Activated CD4-positive, alpha-beta T cell treated with anti-CD3 and anti-CD28 coated beads, Interleukin-2, amount 50 U/mL, for 48 hours (primary cell): ENCODE measurements at regions not wholly inside any gene's neighbourhood (a gene's known extent, or its start where the extent isn't known, plus 50 kb on each side); places are given as distances from the start of the nearest gene placed in this dataset.
"Not testable (repeated sequence)": the region's sequence is repeated elsewhere in the genome, so short reads cannot be mapped to it uniquely, and the experiment has no call there.

ENCODE experiments used
- DNase-seq, 2 experiments: peaks; one replicate each; pipeline ENCODE4 v3.0.0-alpha.2; 2020

DNA sequence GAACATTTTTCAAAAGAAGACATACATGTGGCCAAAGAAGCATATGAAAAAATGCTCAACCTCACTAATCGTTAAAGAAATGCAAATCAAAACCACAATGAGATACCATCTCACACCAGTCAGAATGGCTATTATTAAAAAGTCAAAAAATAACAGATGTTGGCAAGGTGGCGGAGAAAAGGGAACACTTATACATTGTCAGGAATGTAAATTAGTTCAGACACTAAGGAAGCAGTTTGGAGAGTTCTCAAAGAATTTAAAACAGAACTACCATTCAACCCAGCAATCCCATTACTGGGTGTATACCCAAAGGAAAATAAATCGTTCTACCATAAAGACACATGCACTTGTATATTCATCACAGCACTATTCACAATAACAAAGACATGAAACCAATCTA lies 106.9 kb downstream of the APTX start:
- DNase-seq, result not testable (repeated sequence)

DNA sequence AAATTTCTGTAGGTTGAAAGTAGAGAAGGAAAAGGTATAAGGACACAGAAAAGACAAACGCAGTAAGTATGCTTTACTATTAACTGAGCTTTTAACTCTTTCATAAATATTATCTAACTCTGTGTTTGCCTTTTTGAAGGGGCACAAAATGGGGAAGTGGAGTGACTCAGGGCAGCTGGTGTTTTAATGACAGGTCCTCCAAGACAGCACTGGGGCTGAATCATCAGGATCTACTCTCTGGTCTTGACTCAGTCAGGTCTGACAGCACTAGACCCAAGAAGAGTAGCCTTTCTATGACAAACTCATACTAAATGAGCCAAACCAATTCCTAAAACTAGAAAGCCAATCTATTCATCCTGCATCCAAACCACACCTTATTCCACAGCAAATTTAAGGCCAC lies 102.2 kb downstream of the APTX start:
- no peak for DNase-seq

DNA sequence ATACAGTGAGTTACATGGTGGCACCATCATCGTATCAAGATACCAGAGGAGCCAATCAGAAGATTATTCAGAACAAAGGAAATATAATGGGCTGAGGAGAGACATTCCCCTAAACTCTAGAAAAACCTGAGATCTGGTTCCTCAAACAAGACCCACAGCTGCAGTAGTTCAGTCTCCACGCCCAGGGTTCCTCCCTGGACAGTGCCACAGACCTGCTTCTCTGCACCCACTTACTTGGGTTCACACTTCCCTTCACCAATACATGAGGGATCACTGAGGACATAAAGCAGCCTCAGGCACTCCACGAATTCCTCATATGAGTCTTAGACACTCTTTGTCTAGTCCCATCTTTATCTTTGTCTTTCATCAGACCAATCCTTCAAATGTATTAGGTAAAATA lies 101.7 kb downstream of the APTX start:
- no peak for DNase-seq

GRCh38 chr9:32906213-32906612 lies 95.2 kb downstream of the APTX start:
- DNase-seq, result no peak

- no peak for DNase-seq
These were observed 85.6 kb downstream of the APTX start for GRCh38 chr9:32915802-32916201.

GRCh38 chr9:32918628-32919027 lies 82.8 kb downstream of the APTX start:
- DNase-seq, result no peak
